ENCODE measurements at regions not wholly inside any gene's neighbourhood (a gene's known extent, or its start where the extent isn't known, plus 50 kb on each side); places are given as distances from the start of the nearest gene placed in this dataset.

- H2AFZ ChIP-seq (ENCODE audit: low read depth, low read length, severe bottlenecking): no peak overlapping the region
- H3K79me2 ChIP-seq (ENCODE audit: insufficient read depth, low read length): no peaks in the 10 kb centered on the region
- H3K9me2 ChIP-seq (replicated peaks; ENCODE audit: insufficient read depth, low read length): no peaks in the 10 kb centered on the region
- H3K4me3 ChIP-seq (ENCODE audit: insufficient read depth, low read length, poor library complexity, severe bottlenecking): no peak overlapping the region
- no peaks in the 10 kb centered on the region for H3K27me3 ChIP-seq (ENCODE audit: low read length)
- no peak overlapping the region for H3K9ac ChIP-seq (ENCODE audit: low read length)
- H3K4me2 ChIP-seq (ENCODE audit: low read depth, low read length, poor library complexity, severe bottlenecking): no peak overlapping the region
- H3F3A ChIP-seq (ENCODE audit: insufficient read depth): no peaks in the 10 kb centered on the region
- no peak overlapping the region for H3K27ac ChIP-seq (ENCODE audit: low read depth, low read length)
- TF ChIP-seq CTCF (IDR thresholded peaks at IDR 0.05; ENCODE audit: insufficient read depth, low read length, poor library complexity, severe bottlenecking) (no peak), EZH2phosphoT487 (conservative IDR thresholded peaks at IDR 0.05; ENCODE audit: low read length) (no peak)
- no peaks in the 10 kb centered on the region for H3K9me3 ChIP-seq (ENCODE audit: insufficient read depth, low read length)
- H3K36me3 ChIP-seq (ENCODE audit: low read length): no peaks in the 10 kb centered on the region
- no peaks in the 10 kb centered on the region for H4K20me1 ChIP-seq (ENCODE audit: low read depth, low read length)
Observed at GRCh38 chr5:89484962-89485361, 602.0 kb upstream of the MEF2C start.

GRCh38 chr5:89480406-89481007, 597.5 kb upstream of the MEF2C start:
- Histone ChIP-seq H2AFZ (ENCODE audit: low read depth, low read length, severe bottlenecking) (no peak overlapping the region), H3K4me2 (ENCODE audit: low read depth, low read length, poor library complexity, severe bottlenecking) (no peak overlapping the region), H3K79me2 (ENCODE audit: insufficient read depth, low read length) (no peaks in the 10 kb centered on the region), H4K20me1 (ENCODE audit: low read depth, low read length) (no peaks in the 10 kb centered on the region), H3K9ac (ENCODE audit: low read length) (no peak overlapping the region), H3K27ac (ENCODE audit: low read depth, low read length) (no peak overlapping the region), H3F3A (ENCODE audit: insufficient read depth) (no peaks in the 10 kb centered on the region), H3K9me2 (replicated peaks; ENCODE audit: insufficient read depth, low read length) (no peaks in the 10 kb centered on the region), H3K9me3 (ENCODE audit: insufficient read depth, low read length) (no peaks in the 10 kb centered on the region), H3K27me3 (ENCODE audit: low read length) (no peaks in the 10 kb centered on the region), H3K4me3 (ENCODE audit: insufficient read depth, low read length, poor library complexity, severe bottlenecking) (no peak overlapping the region), H3K36me3 (ENCODE audit: low read length) (no peaks in the 10 kb centered on the region)
- TF ChIP-seq CTCF (IDR thresholded peaks at IDR 0.05; ENCODE audit: insufficient read depth, low read length, poor library complexity, severe bottlenecking) (no peak), EZH2phosphoT487 (conservative IDR thresholded peaks at IDR 0.05; ENCODE audit: low read length) (no peak)

GRCh38 chr5:89478851-89479250, 595.9 kb upstream of the MEF2C start:
- Histone ChIP-seq H4K20me1 (ENCODE audit: low read depth, low read length) (no peaks in the 10 kb centered on the region), H3K36me3 (ENCODE audit: low read length) (no peaks in the 10 kb centered on the region), H3K9me3 (ENCODE audit: insufficient read depth, low read length) (no peaks in the 10 kb centered on the region), H3K9me2 (replicated peaks; ENCODE audit: insufficient read depth, low read length) (no peaks in the 10 kb centered on the region), H3K27ac (ENCODE audit: low read depth, low read length) (no peak overlapping the region), H3K4me2 (ENCODE audit: low read depth, low read length, poor library complexity, severe bottlenecking) (no peak overlapping the region), H3K9ac (ENCODE audit: low read length) (no peak overlapping the region), H3K27me3 (ENCODE audit: low read length) (no peaks in the 10 kb centered on the region), H3F3A (ENCODE audit: insufficient read depth) (no peaks in the 10 kb centered on the region), H3K79me2 (ENCODE audit: insufficient read depth, low read length) (no peaks in the 10 kb centered on the region), H3K4me3 (ENCODE audit: insufficient read depth, low read length, poor library complexity, severe bottlenecking) (no peak overlapping the region), H2AFZ (ENCODE audit: low read depth, low read length, severe bottlenecking) (no peak overlapping the region)
- TF ChIP-seq CTCF (IDR thresholded peaks at IDR 0.05; ENCODE audit: insufficient read depth, low read length, poor library complexity, severe bottlenecking): no peak
- TF ChIP-seq EZH2phosphoT487 (conservative IDR thresholded peaks at IDR 0.05; ENCODE audit: low read length): no peak

Measured in SU-DHL-6 (cell line).